ENCODE measurements at regions not wholly inside any gene's neighbourhood (a gene's known extent, or its start where the extent isn't known, plus 50 kb on each side); places are given as distances from the start of the nearest gene placed in this dataset.

DNA sequence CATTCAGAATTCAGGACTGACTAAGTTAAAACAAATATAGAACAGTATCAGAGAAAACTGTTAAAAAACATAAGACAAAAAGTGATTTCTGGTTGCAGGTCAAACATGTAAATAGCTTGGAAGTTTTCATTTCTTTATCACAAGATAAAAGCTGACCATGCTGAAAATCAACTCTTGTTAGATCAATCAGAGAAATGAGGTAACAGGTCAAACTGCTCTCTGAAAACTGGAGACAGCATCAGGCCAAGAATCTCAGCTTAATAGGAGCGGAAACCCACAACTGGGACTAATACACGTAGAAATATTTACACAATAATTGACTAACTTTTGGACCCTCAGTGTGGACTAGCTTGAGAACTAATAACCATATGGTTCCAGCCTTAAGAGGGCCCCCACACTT lies 1012.8 kb upstream of the EDIL3 start:
- TF ChIP-seq, protein P1, sequence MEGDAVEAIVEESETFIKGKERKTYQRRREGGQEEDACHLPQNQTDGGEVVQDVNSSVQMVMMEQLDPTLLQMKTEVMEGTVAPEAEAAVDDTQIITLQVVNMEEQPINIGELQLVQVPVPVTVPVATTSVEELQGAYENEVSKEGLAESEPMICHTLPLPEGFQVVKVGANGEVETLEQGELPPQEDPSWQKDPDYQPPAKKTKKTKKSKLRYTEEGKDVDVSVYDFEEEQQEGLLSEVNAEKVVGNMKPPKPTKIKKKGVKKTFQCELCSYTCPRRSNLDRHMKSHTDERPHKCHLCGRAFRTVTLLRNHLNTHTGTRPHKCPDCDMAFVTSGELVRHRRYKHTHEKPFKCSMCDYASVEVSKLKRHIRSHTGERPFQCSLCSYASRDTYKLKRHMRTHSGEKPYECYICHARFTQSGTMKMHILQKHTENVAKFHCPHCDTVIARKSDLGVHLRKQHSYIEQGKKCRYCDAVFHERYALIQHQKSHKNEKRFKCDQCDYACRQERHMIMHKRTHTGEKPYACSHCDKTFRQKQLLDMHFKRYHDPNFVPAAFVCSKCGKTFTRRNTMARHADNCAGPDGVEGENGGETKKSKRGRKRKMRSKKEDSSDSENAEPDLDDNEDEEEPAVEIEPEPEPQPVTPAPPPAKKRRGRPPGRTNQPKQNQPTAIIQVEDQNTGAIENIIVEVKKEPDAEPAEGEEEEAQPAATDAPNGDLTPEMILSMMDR (conservative IDR thresholded peaks at IDR 0.05; ENCODE audit: low read length), result no peak
- no peak for TF ChIP-seq EZH2phosphoT487 (IDR thresholded peaks at IDR 0.05; ENCODE audit: borderline replicate concordance)

Data from Loucy (cell line).